Cardiac muscle cell (in vitro differentiated cells and primary cell): ENCODE measurements at regions not wholly inside any gene's neighbourhood (a gene's known extent, or its start where the extent isn't known, plus 50 kb on each side); places are given as distances from the start of the nearest gene placed in this dataset.

Experiments used
- DNase-seq, 2 donors: peaks; one replicate each; pipeline versions ENCODE4 v3.0.0 to v3.0.0-alpha.2; 2010 to 2017; ENCODE audit warnings: low read depth in 1 of 2, low spot score in 1 of 2
- H3K27ac ChIP-seq: fragments of 200-600 bp; sonication (generic); 2 replicates; pipeline ENCODE4 v1.5.1; 2016
- H3K27me3 ChIP-seq: fragments of 200-600 bp; sonication (generic); 2 replicates; pipeline ENCODE4 v1.6.0; 2016; ENCODE audit warnings: control low read depth
- H3K36me3 ChIP-seq: fragments of 200-600 bp; sonication (generic); 2 replicates; pipeline ENCODE4 v1.5.1; 2016; ENCODE audit warnings: control low read depth
- H3K4me1 ChIP-seq: fragments of 200-600 bp; sonication (generic); 2 replicates; pipeline ENCODE4 v1.8.1; 2017; ENCODE audit warnings: low read depth, mild to moderate bottlenecking, mixed run types
- H3K4me3 ChIP-seq: fragments of 200-600 bp; sonication (generic); 2 replicates; pipeline ENCODE4 v1.5.1; 2016; ENCODE audit warnings: mild to moderate bottlenecking
- H3K9me3 ChIP-seq: fragments of 200-600 bp; sonication (generic); 2 replicates; pipeline ENCODE4 v1.5.1; 2017; ENCODE audit warnings: low read depth, mild to moderate bottlenecking, control low read depth
- CTCF ChIP-seq: IDR thresholded peaks from 2 replicates; pipeline ENCODE4 v1.5.1; 2012; ENCODE audit warnings: low read depth, mild to moderate bottlenecking, low read length

DNA sequence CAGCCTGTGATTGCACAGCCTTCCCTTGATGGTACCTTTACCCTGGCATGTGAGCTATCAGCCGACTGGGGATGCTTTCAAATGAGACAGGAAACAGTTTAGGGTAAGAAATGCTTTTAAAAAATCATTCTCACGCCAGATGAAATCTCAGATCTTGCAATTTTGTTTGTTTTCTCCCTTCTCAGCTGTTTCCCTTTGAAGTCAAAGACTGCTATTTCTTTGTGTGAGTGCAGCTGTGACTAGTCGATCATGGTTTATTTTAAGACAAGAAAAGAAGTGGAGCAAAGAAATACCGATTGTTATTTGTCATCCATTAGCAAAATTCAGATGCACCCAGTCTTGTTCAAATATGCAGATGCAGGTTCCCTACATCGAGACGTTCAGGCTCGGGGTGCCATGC lies 489.7 kb downstream of the QKI start:
- Histone ChIP-seq H3K9me3 (no peaks in the 10 kb centered on the region), H3K36me3 (no peaks in the 10 kb centered on the region), H3K27me3 (no peaks in the 10 kb centered on the region), H3K4me1 (no peaks in the 10 kb centered on the region), H3K4me3 (no peak overlapping the region), H3K27ac (no peak overlapping the region)
- no peak for TF ChIP-seq CTCF
- no peak for DNase-seq

- H3K27me3 ChIP-seq = no peaks in the 10 kb centered on the region
- no peak overlapping the region for H3K27ac ChIP-seq
- H3K9me3 ChIP-seq = no peaks in the 10 kb centered on the region
- H3K36me3 ChIP-seq = no peaks in the 10 kb centered on the region
- no peak overlapping the region for H3K4me3 ChIP-seq
- no peaks in the 10 kb centered on the region for H3K4me1 ChIP-seq
- no peak for TF ChIP-seq CTCF
- no peak for DNase-seq
Measured at GRCh38 chr6:163903541-163903940, 489.0 kb downstream of the QKI start.

- no peak for TF ChIP-seq CTCF
- H3K4me3 ChIP-seq = no peak overlapping the region
- no peaks in the 10 kb centered on the region for H3K27me3 ChIP-seq
- no peaks in the 10 kb centered on the region for H3K9me3 ChIP-seq
- no peaks in the 10 kb centered on the region for H3K36me3 ChIP-seq
- DNase-seq = no peak
- H3K27ac ChIP-seq = no peak overlapping the region
- H3K4me1 ChIP-seq = no peaks in the 10 kb centered on the region
Measured at GRCh38 chr6:163902993-163903392, 488.5 kb downstream of the QKI start.

- DNase-seq = no peak
- no peaks in the 10 kb centered on the region for H3K4me1 ChIP-seq
- TF ChIP-seq CTCF = no peak
- H3K27me3 ChIP-seq = no peaks in the 10 kb centered on the region
- H3K27ac ChIP-seq = no peak overlapping the region
- H3K9me3 ChIP-seq = no peaks in the 10 kb centered on the region
- no peaks in the 10 kb centered on the region for H3K36me3 ChIP-seq
- no peak overlapping the region for H3K4me3 ChIP-seq
Measured at GRCh38 chr6:163901681-163902080, 487.2 kb downstream of the QKI start.

DNA sequence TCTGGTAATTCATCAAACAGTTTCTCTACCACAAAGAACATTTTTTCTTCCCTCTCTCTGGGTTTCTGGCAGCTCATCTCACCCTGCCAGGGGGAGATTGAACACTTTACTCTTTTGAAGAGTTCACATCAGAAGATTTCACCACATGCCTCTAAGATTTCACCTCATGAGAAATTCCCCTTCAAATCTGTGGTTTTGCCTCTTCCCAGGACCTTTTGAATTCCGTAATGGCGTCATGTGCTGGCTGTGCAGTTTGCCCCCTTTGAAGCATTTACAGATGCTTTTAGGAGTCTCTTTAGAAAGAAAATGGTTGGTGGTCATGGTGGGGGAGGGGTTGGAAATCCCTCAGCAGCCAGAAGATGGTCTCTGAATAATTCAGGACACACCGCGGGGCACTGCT lies 486.1 kb downstream of the QKI start:
- Histone ChIP-seq H3K36me3 (no peaks in the 10 kb centered on the region), H3K4me1 (no peaks in the 10 kb centered on the region), H3K9me3 (no peaks in the 10 kb centered on the region), H3K27ac (no peak overlapping the region), H3K4me3 (no peak overlapping the region), H3K27me3 (no peaks in the 10 kb centered on the region)
- DNase-seq = peak in 1 of 2 donors; percentile 8
- TF ChIP-seq CTCF = no peak

GRCh38 chr6:163897669-163898068 lies 483.2 kb downstream of the QKI start:
- Histone ChIP-seq H3K36me3 (no peaks in the 10 kb centered on the region), H3K4me3 (no peak overlapping the region), H3K27me3 (no peaks in the 10 kb centered on the region), H3K27ac (no peak overlapping the region), H3K9me3 (no peaks in the 10 kb centered on the region), H3K4me1 (no peaks in the 10 kb centered on the region)
- TF ChIP-seq CTCF = no peak
- no peak for DNase-seq
